Lung (tissue), 11 donors: ENCODE measurements at regions not wholly inside any gene's neighbourhood (a gene's known extent, or its start where the extent isn't known, plus 50 kb on each side); places are given as distances from the start of the nearest gene placed in this dataset.

Source experiments
- ATAC-seq: fragments of 200-7000 bp; cut with Tn5 transposase; one replicate; pipeline ENCODE4 v1.9.1; 2020; ENCODE audit warnings: moderate number of reproducible peaks; ENCODE audit not compliant: insufficient read depth, low FRiP score
- DNase-seq, 3 donors: peaks; one replicate each; pipeline ENCODE4 v3.0.0-alpha.2; 2013 to 2017
- H3K27ac ChIP-seq, 2 donors: one replicate each; pipeline ENCODE4 v1.5.1; 2013; ENCODE audit warnings: mild to moderate bottlenecking in 2 of 2, moderate library complexity in 2 of 2, control low read depth in 1 of 2, inconsistent platforms in 1 of 2, low read depth in 1 of 2, low read length in 1 of 2
- H3K27me3 ChIP-seq, 3 donors: one replicate each; pipeline ENCODE4 v1.5.1; 2013; ENCODE audit warnings: low read length in 2 of 3; ENCODE audit not compliant: control insufficient read depth in 3 of 3, insufficient read depth in 3 of 3
- H3K36me3 ChIP-seq, 4 donors: one replicate each; pipeline ENCODE4 v1.5.1; 2013; ENCODE audit warnings: low read length in 4 of 4, mild to moderate bottlenecking in 1 of 4, moderate library complexity in 1 of 4; ENCODE audit not compliant: control insufficient read depth in 4 of 4, insufficient read depth in 4 of 4
- H3K4me1 ChIP-seq, 5 donors: one replicate each; pipeline ENCODE4 v1.5.1; 2013; ENCODE audit warnings: low read length in 5 of 5, mild to moderate bottlenecking in 2 of 5, moderate library complexity in 1 of 5; ENCODE audit not compliant: control insufficient read depth in 5 of 5, insufficient read depth in 5 of 5
- H3K4me3 ChIP-seq: one replicate; pipeline ENCODE4 v1.5.1; 2013; ENCODE audit warnings: mild to moderate bottlenecking, control low read depth, moderate library complexity
- H3K9ac ChIP-seq, 2 donors: one replicate each; pipeline ENCODE4 v1.5.1; 2013; ENCODE audit warnings: low read length in 2 of 2, control low read depth in 1 of 2; ENCODE audit not compliant: insufficient read depth in 1 of 2
- H3K9me3 ChIP-seq, 4 donors: one replicate each; pipeline ENCODE4 v1.5.1; 2013; ENCODE audit warnings: low read length in 3 of 4, mild to moderate bottlenecking in 1 of 4, moderate library complexity in 1 of 4; ENCODE audit not compliant: control insufficient read depth in 4 of 4, insufficient read depth in 3 of 4
- WGBS, 2 donors: extraction: QIAGEN DNeasy Blood & Tissue Kit; methylation state at CpG; one replicate each; pipeline ENCODE4 v1.1.7; 2013; 5-methylcytosine and 5-hydroxymethylcytosine counted together
- TF ChIP-seq, protein P1 (sequence below): IDR thresholded peaks from 2 replicates; pipeline ENCODE4 v1.5.1; 2012; ENCODE audit warnings: mild to moderate bottlenecking; ENCODE audit errors: control extremely low read depth, extremely low read depth
- donor health status: control.
- donor health status: control.
- donor health status: Bipolar disorder and iron deficiency.
- donor health status: healthy.
- donor health status: DM: yes; HTN: yes; CAD: no.

DNA sequence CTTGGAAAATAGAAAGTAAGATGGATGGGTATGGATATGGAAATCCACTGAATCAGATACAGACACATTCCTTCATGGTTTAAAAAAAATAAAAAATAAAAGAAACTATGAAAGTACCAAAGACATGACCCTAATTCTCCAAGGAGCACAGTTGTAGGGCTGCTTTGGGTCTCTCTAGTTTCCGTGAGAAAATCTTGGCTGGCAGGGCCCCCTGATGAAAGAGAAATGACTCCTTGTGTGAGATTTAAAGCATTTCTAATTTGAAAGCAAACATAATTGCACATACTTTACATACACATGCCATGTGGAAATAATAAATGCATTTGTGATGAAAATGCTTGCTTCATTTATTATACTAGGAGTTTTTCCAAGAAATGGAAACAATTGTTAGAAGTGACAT, 593.9 kb upstream of the BTBD3 start:
- 82 to 85% methylated on average over 1 of the region's 1 CpG for WGBS, 2 donors
- TF ChIP-seq, protein P1, sequence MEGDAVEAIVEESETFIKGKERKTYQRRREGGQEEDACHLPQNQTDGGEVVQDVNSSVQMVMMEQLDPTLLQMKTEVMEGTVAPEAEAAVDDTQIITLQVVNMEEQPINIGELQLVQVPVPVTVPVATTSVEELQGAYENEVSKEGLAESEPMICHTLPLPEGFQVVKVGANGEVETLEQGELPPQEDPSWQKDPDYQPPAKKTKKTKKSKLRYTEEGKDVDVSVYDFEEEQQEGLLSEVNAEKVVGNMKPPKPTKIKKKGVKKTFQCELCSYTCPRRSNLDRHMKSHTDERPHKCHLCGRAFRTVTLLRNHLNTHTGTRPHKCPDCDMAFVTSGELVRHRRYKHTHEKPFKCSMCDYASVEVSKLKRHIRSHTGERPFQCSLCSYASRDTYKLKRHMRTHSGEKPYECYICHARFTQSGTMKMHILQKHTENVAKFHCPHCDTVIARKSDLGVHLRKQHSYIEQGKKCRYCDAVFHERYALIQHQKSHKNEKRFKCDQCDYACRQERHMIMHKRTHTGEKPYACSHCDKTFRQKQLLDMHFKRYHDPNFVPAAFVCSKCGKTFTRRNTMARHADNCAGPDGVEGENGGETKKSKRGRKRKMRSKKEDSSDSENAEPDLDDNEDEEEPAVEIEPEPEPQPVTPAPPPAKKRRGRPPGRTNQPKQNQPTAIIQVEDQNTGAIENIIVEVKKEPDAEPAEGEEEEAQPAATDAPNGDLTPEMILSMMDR: no peak
- Histone ChIP-seq H3K4me3 (no peak overlapping the region), H3K4me1 (no peaks in the 10 kb centered on the region), H3K9me3 (peaks cover 0 to 3% (median 0%) of the 10 kb centered on the region in 4 donors), H3K36me3 (no peaks in the 10 kb centered on the region), H3K9ac (no peak overlapping the region), H3K27ac (no peak overlapping the region), H3K27me3 (no peaks in the 10 kb centered on the region)
- no peak for ATAC-seq
- no peak for DNase-seq

DNA sequence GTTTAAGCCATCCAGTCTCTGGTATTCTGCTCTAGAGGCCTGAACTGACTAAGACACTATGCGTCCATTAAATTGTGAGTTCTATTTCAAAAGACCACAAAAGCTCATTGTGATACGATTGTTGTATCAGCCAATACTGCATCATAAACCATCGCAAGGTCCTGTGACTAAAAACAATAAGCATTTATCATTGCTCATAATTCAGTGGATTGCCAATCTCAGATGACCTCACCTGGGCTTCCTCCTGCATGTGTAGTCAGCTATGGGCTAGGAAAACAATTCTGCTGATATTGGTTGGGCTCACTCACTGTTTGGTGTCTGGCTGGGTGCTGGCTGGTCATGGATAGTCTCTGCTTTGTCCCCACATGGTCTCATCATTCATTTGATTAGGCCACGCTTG, 592.7 kb upstream of the BTBD3 start:
- H3K27me3 ChIP-seq: no peaks in the 10 kb centered on the region
- TF ChIP-seq, protein P1: no peak
- H3K9ac ChIP-seq: no peak overlapping the region
- peaks cover 0 to 3% (median 0%) of the 10 kb centered on the region in 4 donors for H3K9me3 ChIP-seq
- ATAC-seq (no peak), DNase-seq (no peak)
- no peaks in the 10 kb centered on the region for H3K4me1 ChIP-seq
- H3K4me3 ChIP-seq: no peak overlapping the region
- 93% methylated on average over 4 of the region's 4 CpGs for WGBS, 2 donors
- H3K36me3 ChIP-seq: no peaks in the 10 kb centered on the region
- no peak overlapping the region for H3K27ac ChIP-seq

DNA sequence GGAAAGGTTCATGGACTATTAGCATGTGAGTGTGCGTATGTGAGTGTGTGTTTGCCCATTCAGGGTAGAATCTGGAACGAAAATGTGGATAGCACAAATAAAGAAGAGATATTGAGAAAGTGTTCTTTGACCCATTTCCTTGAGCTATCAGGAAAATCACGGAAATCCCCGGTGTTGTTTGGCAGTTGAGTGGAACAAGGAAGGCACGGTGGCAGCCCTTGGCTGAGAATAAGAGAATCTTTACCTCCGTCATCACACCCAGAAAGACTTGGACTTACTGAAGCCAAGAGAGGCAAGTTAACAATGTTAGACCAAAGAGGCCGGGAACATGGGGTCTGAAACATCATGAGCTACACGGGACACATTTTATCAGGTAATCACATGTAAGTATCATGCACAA, 588.9 kb upstream of the BTBD3 start:
- TF ChIP-seq, protein P1: no peak
- H3K4me1 ChIP-seq: no peaks in the 10 kb centered on the region
- 87 to 90% methylated on average over 8 of the region's 8 CpGs for WGBS, 2 donors
- no peak overlapping the region for H3K9ac ChIP-seq
- DNase-seq (no peak), ATAC-seq (no peak)
- H3K27me3 ChIP-seq: no peaks in the 10 kb centered on the region
- no peak overlapping the region for H3K4me3 ChIP-seq
- no peaks in the 10 kb centered on the region for H3K9me3 ChIP-seq
- H3K36me3 ChIP-seq: no peaks in the 10 kb centered on the region
- no peak overlapping the region for H3K27ac ChIP-seq

DNA sequence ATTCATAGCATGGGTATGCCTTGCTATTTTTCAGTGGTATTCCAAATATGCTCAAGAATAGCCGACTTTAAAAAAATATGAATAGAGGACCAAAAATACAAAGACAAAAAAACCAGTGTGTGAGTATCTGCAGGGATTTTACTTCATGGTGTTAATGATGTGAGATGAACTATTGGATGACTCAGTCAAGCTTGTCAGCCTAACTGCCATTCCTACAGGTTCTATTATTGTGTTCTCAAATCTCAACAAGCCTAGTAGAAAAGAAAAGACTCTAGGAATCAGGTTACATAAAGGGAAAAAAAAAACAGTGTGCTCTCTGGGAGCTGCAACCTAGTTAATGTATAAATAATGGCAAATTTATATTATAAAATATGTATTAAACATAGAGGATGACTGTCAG, 588.4 kb upstream of the BTBD3 start:
- Histone ChIP-seq H3K36me3 (no peaks in the 10 kb centered on the region), H3K27me3 (no peaks in the 10 kb centered on the region), H3K27ac (no peak overlapping the region), H3K4me3 (no peak overlapping the region), H3K9me3 (no peaks in the 10 kb centered on the region), H3K9ac (no peak overlapping the region), H3K4me1 (no peaks in the 10 kb centered on the region)
- TF ChIP-seq, protein P1: no peak
- 75 to 84% methylated on average over 1 of the region's 1 CpG for WGBS, 2 donors
- DNase-seq (no peak), ATAC-seq (no peak)
